ENCODE measurements at regions not wholly inside any gene's neighbourhood (a gene's known extent, or its start where the extent isn't known, plus 50 kb on each side); places are given as distances from the start of the nearest gene placed in this dataset.

GRCh38 chr17:77487677-77488530, 347.1 kb downstream of the SEC14L1 start:
- no peak for DNase-seq (ENCODE audit: low read depth in 3 of 3)

GRCh38 chr17:77488531-77489238, 347.9 kb downstream of the SEC14L1 start:
- no peak for DNase-seq (ENCODE audit: low read depth in 3 of 3)

- no peak for DNase-seq (ENCODE audit: low read depth in 3 of 3)
These were observed 348.6 kb downstream of the SEC14L1 start for GRCh38 chr17:77489239-77489892.

- no peak for DNase-seq (ENCODE audit: low read depth in 3 of 3)
These were observed 349.1 kb downstream of the SEC14L1 start for GRCh38 chr17:77489893-77490255.

GRCh38 chr17:77490361-77491183, 349.8 kb downstream of the SEC14L1 start:
- no peak for DNase-seq (ENCODE audit: low read depth in 3 of 3)

- DNase-seq (ENCODE audit: low read depth in 3 of 3), result no peak
These were observed 351.2 kb downstream of the SEC14L1 start for GRCh38 chr17:77491921-77492445.

- no peak for DNase-seq (ENCODE audit: low read depth in 3 of 3)
These were observed 351.9 kb downstream of the SEC14L1 start for GRCh38 chr17:77492446-77493237.

- DNase-seq (ENCODE audit: low read depth in 3 of 3), result no peak
These were observed 352.6 kb downstream of the SEC14L1 start for GRCh38 chr17:77493238-77493820.

GRCh38 chr17:77493901-77494663, 353.3 kb downstream of the SEC14L1 start:
- DNase-seq (ENCODE audit: low read depth in 3 of 3), result no peak

- DNase-seq (ENCODE audit: low read depth in 3 of 3), result peak; percentile 52 to 72 (median 66)
These were observed 354.1 kb downstream of the SEC14L1 start for GRCh38 chr17:77494664-77495435.

- DNase-seq (ENCODE audit: low read depth in 3 of 3), result no peak
These were observed 354.8 kb downstream of the SEC14L1 start for GRCh38 chr17:77495575-77495974.

- DNase-seq (ENCODE audit: low read depth in 3 of 3), result no peak
These were observed 355.6 kb downstream of the SEC14L1 start for GRCh38 chr17:77496401-77496801.

- DNase-seq (ENCODE audit: low read depth in 3 of 3), result no peak
These were observed 356.2 kb downstream of the SEC14L1 start for GRCh38 chr17:77496831-77497577.

GRCh38 chr17:77497578-77497934, 356.8 kb downstream of the SEC14L1 start:
- DNase-seq (ENCODE audit: low read depth in 3 of 3), result no peak

GRCh38 chr17:77498091-77498741, 357.4 kb downstream of the SEC14L1 start:
- DNase-seq (ENCODE audit: low read depth in 3 of 3), result no peak

GRCh38 chr17:77498791-77499698, 358.3 kb downstream of the SEC14L1 start:
- DNase-seq (ENCODE audit: low read depth in 3 of 3), result no peak
